ENCODE measurements at regions not wholly inside any gene's neighbourhood (a gene's known extent, or its start where the extent isn't known, plus 50 kb on each side); places are given as distances from the start of the nearest gene placed in this dataset.

- no peaks in the 10 kb centered on the region for H3K9me2 ChIP-seq (ENCODE audit: insufficient read depth, low read length)
- no peaks in the 10 kb centered on the region for H3K36me3 ChIP-seq (ENCODE audit: insufficient read depth, low read length)
- H3K4me3 ChIP-seq (ENCODE audit: low read length), result no peak overlapping the region
- H2AFZ ChIP-seq (ENCODE audit: low read depth, low read length), result no peak overlapping the region
- H3K9me3 ChIP-seq (ENCODE audit: low read length), result no peaks in the 10 kb centered on the region
- no peak overlapping the region for H3K27ac ChIP-seq (ENCODE audit: low read length)
- no peak overlapping the region for H3K9ac ChIP-seq (ENCODE audit: low read length)
- H3K27me3 ChIP-seq (ENCODE audit: insufficient read depth, low read depth, low read length), result no peaks in the 10 kb centered on the region
- no peaks in the 10 kb centered on the region for H3K79me2 ChIP-seq (replicated peaks; ENCODE audit: insufficient read depth, low read length)
- TF ChIP-seq RAD21 (conservative IDR thresholded peaks at IDR 0.05), result no peak
- TF ChIP-seq CTCF (IDR thresholded peaks at IDR 0.05; ENCODE audit: poor library complexity, severe bottlenecking), result no peak
- TF ChIP-seq EZH2 (IDR thresholded peaks at IDR 0.05; ENCODE audit: borderline replicate concordance, insufficient read depth, low read length, poor library complexity, severe bottlenecking), result no peak
- TF ChIP-seq EP300 (conservative IDR thresholded peaks at IDR 0.05; ENCODE audit: poor library complexity, severe bottlenecking), result no peak
- TF ChIP-seq TAF1 (IDR thresholded peaks at IDR 0.05; ENCODE audit: low read depth), result no peak
- TF ChIP-seq MXI1 (conservative IDR thresholded peaks at IDR 0.05; ENCODE audit: poor library complexity, severe bottlenecking), result no peak
- no peak for TF ChIP-seq SMC3 (conservative IDR thresholded peaks at IDR 0.05; ENCODE audit: poor library complexity)
- no peak for TF ChIP-seq POLR2AphosphoS5 (IDR thresholded peaks at IDR 0.05)
- TF ChIP-seq, protein P1, sequence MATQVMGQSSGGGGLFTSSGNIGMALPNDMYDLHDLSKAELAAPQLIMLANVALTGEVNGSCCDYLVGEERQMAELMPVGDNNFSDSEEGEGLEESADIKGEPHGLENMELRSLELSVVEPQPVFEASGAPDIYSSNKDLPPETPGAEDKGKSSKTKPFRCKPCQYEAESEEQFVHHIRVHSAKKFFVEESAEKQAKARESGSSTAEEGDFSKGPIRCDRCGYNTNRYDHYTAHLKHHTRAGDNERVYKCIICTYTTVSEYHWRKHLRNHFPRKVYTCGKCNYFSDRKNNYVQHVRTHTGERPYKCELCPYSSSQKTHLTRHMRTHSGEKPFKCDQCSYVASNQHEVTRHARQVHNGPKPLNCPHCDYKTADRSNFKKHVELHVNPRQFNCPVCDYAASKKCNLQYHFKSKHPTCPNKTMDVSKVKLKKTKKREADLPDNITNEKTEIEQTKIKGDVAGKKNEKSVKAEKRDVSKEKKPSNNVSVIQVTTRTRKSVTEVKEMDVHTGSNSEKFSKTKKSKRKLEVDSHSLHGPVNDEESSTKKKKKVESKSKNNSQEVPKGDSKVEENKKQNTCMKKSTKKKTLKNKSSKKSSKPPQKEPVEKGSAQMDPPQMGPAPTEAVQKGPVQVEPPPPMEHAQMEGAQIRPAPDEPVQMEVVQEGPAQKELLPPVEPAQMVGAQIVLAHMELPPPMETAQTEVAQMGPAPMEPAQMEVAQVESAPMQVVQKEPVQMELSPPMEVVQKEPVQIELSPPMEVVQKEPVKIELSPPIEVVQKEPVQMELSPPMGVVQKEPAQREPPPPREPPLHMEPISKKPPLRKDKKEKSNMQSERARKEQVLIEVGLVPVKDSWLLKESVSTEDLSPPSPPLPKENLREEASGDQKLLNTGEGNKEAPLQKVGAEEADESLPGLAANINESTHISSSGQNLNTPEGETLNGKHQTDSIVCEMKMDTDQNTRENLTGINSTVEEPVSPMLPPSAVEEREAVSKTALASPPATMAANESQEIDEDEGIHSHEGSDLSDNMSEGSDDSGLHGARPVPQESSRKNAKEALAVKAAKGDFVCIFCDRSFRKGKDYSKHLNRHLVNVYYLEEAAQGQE (IDR thresholded peaks at IDR 0.05; ENCODE audit: borderline replicate concordance), result no peak
- H3K4me2 ChIP-seq (ENCODE audit: low read length), result no peak overlapping the region
- H4K20me1 ChIP-seq (ENCODE audit: insufficient read depth), result no peaks in the 10 kb centered on the region
- no peaks in the 10 kb centered on the region for H3F3A ChIP-seq (ENCODE audit: insufficient read depth, low read length, poor library complexity, severe bottlenecking)
Observed at GRCh38 chrX:147637190-147637589, 274.5 kb upstream of the FMR1 start.

DNA sequence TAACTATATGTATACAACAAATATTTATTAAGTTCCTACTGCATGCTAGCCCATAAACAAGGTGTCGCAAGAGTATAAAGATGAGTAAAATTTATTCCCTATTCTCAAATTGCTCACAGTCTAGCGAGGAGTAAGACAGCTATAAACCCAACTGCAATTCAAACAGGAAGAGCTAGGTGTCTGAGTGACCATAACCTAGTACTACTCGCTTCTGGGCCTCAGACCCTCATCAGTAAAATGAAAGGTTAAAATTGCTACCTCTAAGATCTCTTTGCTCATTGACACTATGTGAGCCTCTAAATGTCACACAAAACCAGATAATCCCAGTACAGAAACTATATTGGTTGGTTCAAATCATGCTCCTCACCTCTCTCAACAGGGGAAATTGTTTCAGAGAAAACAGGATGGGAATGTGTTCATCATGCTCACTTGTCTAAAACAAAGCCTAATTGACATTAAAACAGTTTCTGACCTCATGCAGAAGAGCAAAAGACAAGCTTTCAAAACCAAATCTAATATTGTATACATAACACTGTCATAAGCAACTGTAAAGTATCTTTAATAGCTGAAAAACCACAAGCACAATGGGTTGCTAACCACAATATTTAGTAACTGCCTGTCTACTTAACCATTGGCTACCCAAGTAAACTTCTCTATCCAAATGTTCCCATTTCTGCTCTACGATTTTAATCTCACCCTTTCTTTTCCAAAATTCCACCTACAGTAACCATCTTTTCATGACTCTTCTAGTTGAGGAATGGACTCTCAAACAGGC is 264.6 kb upstream of the FMR1 start:
- Histone ChIP-seq H3K9me3 (ENCODE audit: low read length) (no peaks in the 10 kb centered on the region), H3K9me2 (ENCODE audit: insufficient read depth, low read length) (no peaks in the 10 kb centered on the region), H3K36me3 (ENCODE audit: insufficient read depth, low read length) (no peaks in the 10 kb centered on the region), H4K20me1 (ENCODE audit: insufficient read depth) (no peaks in the 10 kb centered on the region), H3K4me3 (ENCODE audit: low read length) (no peak overlapping the region), H3F3A (ENCODE audit: insufficient read depth, low read length, poor library complexity, severe bottlenecking) (no peaks in the 10 kb centered on the region), H2AFZ (ENCODE audit: low read depth, low read length) (no peak overlapping the region), H3K4me2 (ENCODE audit: low read length) (no peak overlapping the region), H3K27me3 (ENCODE audit: insufficient read depth, low read depth, low read length) (no peaks in the 10 kb centered on the region), H3K79me2 (replicated peaks; ENCODE audit: insufficient read depth, low read length) (no peaks in the 10 kb centered on the region), H3K9ac (ENCODE audit: low read length) (no peak overlapping the region), H3K27ac (ENCODE audit: low read length) (no peak overlapping the region)
- TF ChIP-seq MXI1 (conservative IDR thresholded peaks at IDR 0.05; ENCODE audit: poor library complexity, severe bottlenecking), result no peak
- no peak for TF ChIP-seq POLR2AphosphoS5 (IDR thresholded peaks at IDR 0.05)
- no peak for TF ChIP-seq EZH2 (IDR thresholded peaks at IDR 0.05; ENCODE audit: borderline replicate concordance, insufficient read depth, low read length, poor library complexity, severe bottlenecking)

Measured in neural cell (in vitro differentiated cells).